IMR-90 (cell line): ENCODE measurements at regions not wholly inside any gene's neighbourhood (a gene's known extent, or its start where the extent isn't known, plus 50 kb on each side); places are given as distances from the start of the nearest gene placed in this dataset.

Experiments
- ATAC-seq: fragments of 200-7000 bp; cut with Tn5 transposase; 2 replicates; pipeline ENCODE4 v1.9.1; 2020; ENCODE audit warnings: low read depth, mild to moderate bottlenecking, moderate library complexity
- BruUV-seq: library from RNA; stranded (reverse); fragments of 400-500 nt; replicated peaks from 2 replicates; lab custom pipeline; 2021; lab: Mats Ljungman, UMichigan
- CTCF ChIA-PET: fragments of 300-600 bp; formaldehyde crosslinking; extraction: SDS; loops from one replicate; lab custom pipeline; 2021; ENCODE audit warnings: antibody characterized with exemption; lab: Yijun Ruan, JAX
- POLR2A ChIA-PET: fragments of 300-600 bp; sonication (Branson Sonifier 250); formaldehyde crosslinking; loops from one replicate; lab custom pipeline; 2022; ENCODE audit warnings: antibody characterized with exemption; ENCODE audit not compliant: unreplicated experiment; lab: Charles Lee
- DNase-seq: peaks from one replicate; pipeline ENCODE4 v3.0.0; 2013
- H2AFZ ChIP-seq: replicated peaks from 2 replicates; pipeline ENCODE3; 2013; ENCODE audit warnings: low read length, mild to moderate bottlenecking; ENCODE audit not compliant: poor library complexity
- H2AK5ac ChIP-seq: 2 replicates; pipeline ENCODE4 v1.6.1; 2013; ENCODE audit warnings: low read depth, low read length, inconsistent platforms
- H2AK9ac ChIP-seq: replicated peaks from 2 replicates; pipeline ENCODE3; 2013; ENCODE audit warnings: mild to moderate bottlenecking, low read depth, low read length, moderate library complexity; ENCODE audit not compliant: poor library complexity
- H2BK120ac ChIP-seq: 2 replicates; pipeline ENCODE4 v1.6.1; 2013; ENCODE audit warnings: low read depth, low read length, inconsistent platforms
- H2BK15ac ChIP-seq: 3 replicates; pipeline ENCODE4 v1.6.1; 2013; ENCODE audit warnings: low read depth, low read length, inconsistent platforms
- H2BK20ac ChIP-seq: 2 replicates; pipeline ENCODE4 v1.6.1; 2013; ENCODE audit warnings: low read depth, mild to moderate bottlenecking, inconsistent platforms, low read length, moderate library complexity
- H2BK5ac ChIP-seq: 2 replicates; pipeline ENCODE4 v1.6.1; 2013; ENCODE audit warnings: mild to moderate bottlenecking, low read depth, low read length, inconsistent platforms; ENCODE audit not compliant: poor library complexity, severe bottlenecking
- H3K14ac ChIP-seq: replicated peaks from 2 replicates; pipeline ENCODE4 v1.6.1; 2013; ENCODE audit warnings: low read depth, low read length, inconsistent platforms
- H3K18ac ChIP-seq: 2 replicates; pipeline ENCODE4 v1.6.1; 2013; ENCODE audit warnings: low read depth, low read length, control low read depth
- H3K23ac ChIP-seq: 2 replicates; pipeline ENCODE4 v1.6.1; 2013; ENCODE audit warnings: low read depth, low read length, inconsistent platforms
- H3K27ac ChIP-seq: 2 replicates; pipeline ENCODE4 v1.5.1; 2013; ENCODE audit warnings: mild to moderate bottlenecking, control low read depth, low read length; ENCODE audit not compliant: insufficient read depth
- H3K27me3 ChIP-seq: 2 replicates; pipeline ENCODE4 v1.6.1; 2013; ENCODE audit warnings: low read length; ENCODE audit not compliant: control insufficient read depth, insufficient read depth
- H3K36me3 ChIP-seq: 2 replicates; pipeline ENCODE4 v1.6.1; 2013; ENCODE audit warnings: low read length, mixed read lengths; ENCODE audit not compliant: control insufficient read depth, insufficient read depth
- H3K4ac ChIP-seq: 2 replicates; pipeline ENCODE4 v1.6.1; 2013; ENCODE audit warnings: low read depth, low read length, inconsistent platforms
- H3K4me1 ChIP-seq: 2 replicates; pipeline ENCODE4 v1.6.1; 2013; ENCODE audit warnings: low read length, mixed read lengths; ENCODE audit not compliant: control insufficient read depth, insufficient read depth
- H3K4me2 ChIP-seq: 2 replicates; pipeline ENCODE4 v1.6.1; 2013; ENCODE audit warnings: low read depth, mild to moderate bottlenecking, control low read depth, low read length, moderate library complexity
- H3K4me3 ChIP-seq: 2 replicates; pipeline ENCODE4 v1.5.1; 2013; ENCODE audit warnings: low read depth, mild to moderate bottlenecking, control low read depth, low read length, moderate library complexity; ENCODE audit not compliant: insufficient read depth
- H3K56ac ChIP-seq: 2 replicates; pipeline ENCODE4 v1.6.1; 2013; ENCODE audit warnings: low read length, inconsistent platforms; ENCODE audit not compliant: insufficient read depth; ENCODE audit errors: extremely low read depth
- H3K79me1 ChIP-seq, 2 experiments: 2 replicates each; pipeline ENCODE4 v1.6.1; 2013; ENCODE audit warnings: low read length in 2 of 2, inconsistent platforms in 1 of 2, low read depth in 1 of 2
- H3K9ac ChIP-seq: 2 replicates; pipeline ENCODE4 v1.6.1; 2013; ENCODE audit warnings: low read depth, low read length, control low read depth
- H3K9me1 ChIP-seq: 2 replicates; pipeline ENCODE4 v1.6.1; 2013; ENCODE audit warnings: low read length, inconsistent platforms; ENCODE audit not compliant: insufficient read depth
- H3K9me3 ChIP-seq: 2 replicates; pipeline ENCODE4 v1.6.1; 2013; ENCODE audit warnings: low read length; ENCODE audit not compliant: control insufficient read depth, insufficient read depth
- H4K20me1 ChIP-seq: 2 replicates; pipeline ENCODE4 v1.6.1; 2013; ENCODE audit warnings: low read length, inconsistent platforms; ENCODE audit not compliant: insufficient read depth
- H4K5ac ChIP-seq: 2 replicates; pipeline ENCODE4 v1.6.1; 2013; ENCODE audit warnings: mild to moderate bottlenecking, low read depth, low read length, control low read depth
- H4K8ac ChIP-seq, 2 experiments: 2 replicates each; pipeline ENCODE4 v1.6.1; 2013; ENCODE audit warnings: low read depth in 2 of 2, low read length in 2 of 2, control low read depth in 1 of 2, inconsistent platforms in 1 of 2
- H4K91ac ChIP-seq: 2 replicates; pipeline ENCODE4 v1.6.1; 2013; ENCODE audit warnings: low read depth, low read length, inconsistent platforms; ENCODE audit not compliant: insufficient read depth
- BHLHE40 ChIP-seq: fragments of 150-350 bp; IDR thresholded peaks from 2 replicates; pipeline ENCODE4 v1.6.1; 2016; ENCODE audit warnings: mild to moderate bottlenecking, low read depth, low read length
- CEBPB ChIP-seq: IDR thresholded peaks from 2 replicates; pipeline ENCODE4 v1.6.1; 2012; ENCODE audit warnings: low read depth, low read length, improper control_type of control experiment
- CHD1 ChIP-seq: IDR thresholded peaks from 2 replicates; pipeline ENCODE4 v1.6.1; 2012; ENCODE audit warnings: low read depth, low read length, improper control_type of control experiment
- CTCF ChIP-seq: conservative IDR thresholded peaks from 2 replicates; pipeline ENCODE4 v1.5.1; 2012; ENCODE audit warnings: mild to moderate bottlenecking, low read depth, low read length, improper control_type of control experiment
- ELK1 ChIP-seq: fragments of 150-350 bp; IDR thresholded peaks from 2 replicates; pipeline ENCODE4 v1.6.1; 2016; ENCODE audit warnings: low read depth, mild to moderate bottlenecking, low read length, moderate library complexity, borderline replicate concordance
- FOS ChIP-seq: fragments of 150-350 bp; IDR thresholded peaks from 2 replicates; pipeline ENCODE4 v1.6.1; 2016; ENCODE audit warnings: low read depth, low read length
- MAFK ChIP-seq: IDR thresholded peaks from 2 replicates; pipeline ENCODE4 v1.6.1; 2012; ENCODE audit warnings: low read depth, low read length, improper control_type of control experiment
- MAZ ChIP-seq: IDR thresholded peaks from 2 replicates; pipeline ENCODE4 v1.6.1; 2012; ENCODE audit warnings: low read depth, mild to moderate bottlenecking, low read length, improper control_type of control experiment, moderate library complexity, borderline replicate concordance
- MXI1 ChIP-seq: IDR thresholded peaks from 2 replicates; pipeline ENCODE4 v1.6.1; 2012; ENCODE audit warnings: low read depth, mild to moderate bottlenecking, low read length, moderate library complexity, borderline replicate concordance
- NFE2L2 ChIP-seq: fragments of 150-350 bp; IDR thresholded peaks from 2 replicates; pipeline ENCODE4 v1.6.1; 2016; ENCODE audit warnings: low read depth, mild to moderate bottlenecking, low read length
- RAD21 ChIP-seq: IDR thresholded peaks from 2 replicates; pipeline ENCODE4 v1.6.1; 2012; ENCODE audit warnings: low read length, improper control_type of control experiment
- RCOR1 ChIP-seq: IDR thresholded peaks from 2 replicates; pipeline ENCODE4 v1.6.1; 2012; ENCODE audit warnings: mild to moderate bottlenecking, low read length, improper control_type of control experiment; ENCODE audit not compliant: insufficient replicate concordance
- RFX5 ChIP-seq: IDR thresholded peaks from 2 replicates; pipeline ENCODE4 v1.8.0; 2012; ENCODE audit warnings: low read depth, mild to moderate bottlenecking, low read length, moderate library complexity
- SMC3 ChIP-seq: fragments of 150-350 bp; IDR thresholded peaks from 2 replicates; pipeline ENCODE4 v1.6.1; 2016; ENCODE audit warnings: low read depth, mild to moderate bottlenecking, antibody characterized with exemption, low read length, moderate library complexity
- WGBS, 2 experiments: methylation state at CpG; one replicate each; pipeline versions ENCODE4 v1.1.5 to v1.1.7; 2013; ENCODE audit warnings: missing lambda C conversion rate in 2 of 2; ENCODE audit not compliant: insufficient read length in 1 of 2; ENCODE audit errors: extremely low coverage in 2 of 2; 5-methylcytosine and 5-hydroxymethylcytosine counted together
- dilution Hi-C: fragments of 300-500 bp; cut with HindIII; formaldehyde crosslinking; loops from one replicate; pipeline ENCODE4 v1.14.3; 2018; ENCODE audit warnings: low sequenced_read_pairs; ENCODE audit not compliant: unreplicated experiment
- in situ Hi-C: fragments of 300-500 bp; cut with MboI; formaldehyde crosslinking; loops from 3 replicates; pipeline ENCODE4 v1.14.3; 2019; ENCODE audit warnings: low sequenced_read_pairs, inconsistent platforms, mixed read lengths
- intact Hi-C: fragments of 100-400 bp; cut with micrococcal nuclease; formaldehyde crosslinking; loops from 2 replicates; pipeline ENCODE4 v1.10.0; 2022
- TF ChIP-seq, protein P1 (sequence below): fragments of 150-350 bp; IDR thresholded peaks from 2 replicates; pipeline ENCODE4 v1.6.1; 2017; ENCODE audit warnings: mild to moderate bottlenecking, antibody characterized with exemption, low read length, low read depth

- DNase-seq (peak; percentile 14), ATAC-seq (no peak)
- Histone ChIP-seq H3K79me1 (no peaks in the 10 kb centered on the region; a peak in 1 of 4 replicates), H4K20me1 (no peaks in the 10 kb centered on the region), H2AFZ (no peak overlapping the region), H3K9me1 (0 out of 2 replicates have a peak, but pooled peaks cover 3% of the 10 kb centered on the region), H2BK20ac (no peak overlapping the region), H3K27ac (no peak overlapping the region), H3K4me1 (no peaks in the 10 kb centered on the region), H2BK15ac (no peak overlapping the region), H4K8ac (no peak overlapping the region), H3K4me3 (no peak overlapping the region), H3K9me3 (peaks cover 7% of the 10 kb centered on the region), H4K5ac (no peak overlapping the region), H3K56ac (no peak overlapping the region), H3K14ac (no peak overlapping the region), H2BK5ac (no peak overlapping the region), H2AK5ac (no peak overlapping the region), H3K9ac (no peak overlapping the region), H3K23ac (no peak overlapping the region), H3K4me2 (no peak overlapping the region), H3K36me3 (no peaks in the 10 kb centered on the region), H4K91ac (no peak overlapping the region), H2BK120ac (no peak overlapping the region), H3K4ac (no peak overlapping the region), H3K27me3 (no peaks in the 10 kb centered on the region), H2AK9ac (no peak overlapping the region), H3K18ac (no peak overlapping the region)
- POLR2A ChIA-PET = no interaction called here
- dilution Hi-C loops = no loop called here
- intact Hi-C loops = no loop called here
- WGBS, 2 experiments = 50% methylated on average over 1 of the region's 3 CpGs; no CpG with 5 or more reads in 1 of the 2 experiments
- in situ Hi-C loops = no loop called here
- BruUV-seq = no TSS peak
- TF ChIP-seq FOS (no peak), CTCF (no peak), MAFK (no peak), MAZ (no peak), CEBPB (no peak), CHD1 (no peak), RFX5 (no peak), RAD21 (no peak), RCOR1 (no peak), MXI1 (no peak), SMC3 (no peak), BHLHE40 (no peak), ELK1 (no peak), NFE2L2 (no peak)
- TF ChIP-seq, protein P1, sequence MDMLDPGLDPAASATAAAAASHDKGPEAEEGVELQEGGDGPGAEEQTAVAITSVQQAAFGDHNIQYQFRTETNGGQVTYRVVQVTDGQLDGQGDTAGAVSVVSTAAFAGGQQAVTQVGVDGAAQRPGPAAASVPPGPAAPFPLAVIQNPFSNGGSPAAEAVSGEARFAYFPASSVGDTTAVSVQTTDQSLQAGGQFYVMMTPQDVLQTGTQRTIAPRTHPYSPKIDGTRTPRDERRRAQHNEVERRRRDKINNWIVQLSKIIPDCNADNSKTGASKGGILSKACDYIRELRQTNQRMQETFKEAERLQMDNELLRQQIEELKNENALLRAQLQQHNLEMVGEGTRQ = no peak
- CTCF ChIA-PET = no interaction called here
Measured at GRCh38 chr6:141956046-141956761, 176.5 kb upstream of the GJE1 start.
